ENCODE measurements at regions not wholly inside any gene's neighbourhood (a gene's known extent, or its start where the extent isn't known, plus 50 kb on each side); places are given as distances from the start of the nearest gene placed in this dataset.

- no peak overlapping the region for H3K27ac ChIP-seq (replicated peaks)
- TF ChIP-seq, protein P1, sequence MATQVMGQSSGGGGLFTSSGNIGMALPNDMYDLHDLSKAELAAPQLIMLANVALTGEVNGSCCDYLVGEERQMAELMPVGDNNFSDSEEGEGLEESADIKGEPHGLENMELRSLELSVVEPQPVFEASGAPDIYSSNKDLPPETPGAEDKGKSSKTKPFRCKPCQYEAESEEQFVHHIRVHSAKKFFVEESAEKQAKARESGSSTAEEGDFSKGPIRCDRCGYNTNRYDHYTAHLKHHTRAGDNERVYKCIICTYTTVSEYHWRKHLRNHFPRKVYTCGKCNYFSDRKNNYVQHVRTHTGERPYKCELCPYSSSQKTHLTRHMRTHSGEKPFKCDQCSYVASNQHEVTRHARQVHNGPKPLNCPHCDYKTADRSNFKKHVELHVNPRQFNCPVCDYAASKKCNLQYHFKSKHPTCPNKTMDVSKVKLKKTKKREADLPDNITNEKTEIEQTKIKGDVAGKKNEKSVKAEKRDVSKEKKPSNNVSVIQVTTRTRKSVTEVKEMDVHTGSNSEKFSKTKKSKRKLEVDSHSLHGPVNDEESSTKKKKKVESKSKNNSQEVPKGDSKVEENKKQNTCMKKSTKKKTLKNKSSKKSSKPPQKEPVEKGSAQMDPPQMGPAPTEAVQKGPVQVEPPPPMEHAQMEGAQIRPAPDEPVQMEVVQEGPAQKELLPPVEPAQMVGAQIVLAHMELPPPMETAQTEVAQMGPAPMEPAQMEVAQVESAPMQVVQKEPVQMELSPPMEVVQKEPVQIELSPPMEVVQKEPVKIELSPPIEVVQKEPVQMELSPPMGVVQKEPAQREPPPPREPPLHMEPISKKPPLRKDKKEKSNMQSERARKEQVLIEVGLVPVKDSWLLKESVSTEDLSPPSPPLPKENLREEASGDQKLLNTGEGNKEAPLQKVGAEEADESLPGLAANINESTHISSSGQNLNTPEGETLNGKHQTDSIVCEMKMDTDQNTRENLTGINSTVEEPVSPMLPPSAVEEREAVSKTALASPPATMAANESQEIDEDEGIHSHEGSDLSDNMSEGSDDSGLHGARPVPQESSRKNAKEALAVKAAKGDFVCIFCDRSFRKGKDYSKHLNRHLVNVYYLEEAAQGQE (IDR thresholded peaks at IDR 0.05; ENCODE audit: insufficient replicate concordance, low read depth): no peak
- no peak for TF ChIP-seq SPI1 (IDR thresholded peaks at IDR 0.05; ENCODE audit: borderline replicate concordance, low read depth)
- no peak for TF ChIP-seq CTCF (IDR thresholded peaks at IDR 0.05; ENCODE audit: insufficient read depth, low read length)
- TF ChIP-seq POLR2AphosphoS5 (IDR thresholded peaks at IDR 0.05; ENCODE audit: low read depth): no peak
- TF ChIP-seq GABPA (IDR thresholded peaks at IDR 0.05; ENCODE audit: low read depth): no peak
- no peaks in the 10 kb centered on the region for H3K27me3 ChIP-seq (ENCODE audit: insufficient read depth, poor library complexity, severe bottlenecking)
- no peak overlapping the region for H3K4me3 ChIP-seq (replicated peaks; ENCODE audit: insufficient read depth, low read length)
- no peak for DNase-seq (ENCODE audit: low read depth in 1 of 2, low spot score in 1 of 2)
These were observed 58.4 kb upstream of the PNPLA4 start for GRCh38 chrX:7985568-7985967.

DNA sequence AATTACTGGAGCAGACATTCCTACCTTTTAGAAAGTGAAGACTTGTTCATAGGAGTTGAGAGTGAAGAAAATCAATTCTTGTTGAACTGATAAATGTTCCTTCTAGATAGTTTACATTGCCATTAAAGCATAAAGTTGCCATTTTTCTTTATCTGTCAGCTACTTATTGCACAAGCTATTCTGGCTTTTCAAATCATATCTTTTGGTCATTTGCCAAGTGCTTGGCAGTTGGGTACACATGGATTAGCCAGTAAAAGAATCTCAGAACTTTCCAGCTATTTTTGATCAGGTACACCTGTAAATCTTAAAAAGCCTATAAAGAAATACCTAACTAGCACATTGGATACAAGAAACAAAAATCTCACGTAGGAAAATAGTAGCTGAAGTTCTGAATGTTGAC is 56.4 kb upstream of the PNPLA4 start:
- no peak for DNase-seq (ENCODE audit: low read depth in 1 of 2, low spot score in 1 of 2)
- H3K27ac ChIP-seq (replicated peaks): no peak overlapping the region
- no peak for TF ChIP-seq GABPA (IDR thresholded peaks at IDR 0.05; ENCODE audit: low read depth)
- no peak for TF ChIP-seq SPI1 (IDR thresholded peaks at IDR 0.05; ENCODE audit: borderline replicate concordance, low read depth)
- no peak for TF ChIP-seq CTCF (IDR thresholded peaks at IDR 0.05; ENCODE audit: insufficient read depth, low read length)
- no peak for TF ChIP-seq POLR2AphosphoS5 (IDR thresholded peaks at IDR 0.05; ENCODE audit: low read depth)
- TF ChIP-seq, protein P1 (IDR thresholded peaks at IDR 0.05; ENCODE audit: insufficient replicate concordance, low read depth): no peak
- H3K4me3 ChIP-seq (replicated peaks; ENCODE audit: insufficient read depth, low read length): no peak overlapping the region
- H3K27me3 ChIP-seq (ENCODE audit: insufficient read depth, poor library complexity, severe bottlenecking): no peaks in the 10 kb centered on the region

Data from HL-60 (cell line).